PC-9 (cell line): ENCODE measurements at regions not wholly inside any gene's neighbourhood (a gene's known extent, or its start where the extent isn't known, plus 50 kb on each side); places are given as distances from the start of the nearest gene placed in this dataset.

ENCODE experiments used
- BruUV-seq: library from RNA; stranded (reverse); fragments of 400-500 nt; replicated peaks from 2 replicates; lab custom pipeline; 2021; lab: Mats Ljungman, UMichigan
- CTCF ChIA-PET: fragments of 300-600 bp; sonication (Branson Sonifier 250); formaldehyde crosslinking; loops from one replicate; lab custom pipeline; 2022; ENCODE audit warnings: antibody characterized with exemption; lab: Charles Lee
- POLR2A ChIA-PET: fragments of 300-600 bp; sonication (Branson Sonifier 250); formaldehyde crosslinking; loops from one replicate; lab custom pipeline; 2022; ENCODE audit warnings: antibody characterized with exemption; ENCODE audit not compliant: unreplicated experiment; lab: Charles Lee
- DNase-seq, 2 experiments: peaks; one replicate each; pipeline versions ENCODE4 v3.0.0 to v3.0.0-alpha.2; 2015 to 2022; ENCODE audit warnings: mixed read lengths in 1 of 2
- H2AFZ ChIP-seq: fragments of 200-600 bp; sonication (generic); 2 replicates; pipeline ENCODE4 v1.8.1; 2017; ENCODE audit warnings: antibody characterized with exemption
- H3F3A ChIP-seq: fragments of 200-600 bp; sonication (generic); 2 replicates; pipeline ENCODE4 v1.8.1; 2017; ENCODE audit warnings: antibody characterized with exemption, mild to moderate bottlenecking, low read depth; ENCODE audit not compliant: insufficient read depth
- H3K27ac ChIP-seq: fragments of 200-600 bp; sonication (generic); 2 replicates; pipeline ENCODE4 v1.6.1; 2016; ENCODE audit warnings: mixed run types
- H3K27me3 ChIP-seq: fragments of 200-600 bp; sonication (generic); 2 replicates; pipeline ENCODE4 v1.6.1; 2016; ENCODE audit warnings: low read depth, mixed run types; ENCODE audit not compliant: insufficient read depth
- H3K36me3 ChIP-seq: fragments of 200-600 bp; sonication (generic); 2 replicates; pipeline ENCODE4 v1.6.1; 2016; ENCODE audit warnings: low read depth, mixed run types
- H3K4me1 ChIP-seq: fragments of 200-600 bp; sonication (generic); replicated peaks from 2 replicates; pipeline ENCODE4 v1.6.1; 2016; ENCODE audit warnings: mixed run types; ENCODE audit not compliant: insufficient read depth
- H3K4me2 ChIP-seq: fragments of 200-600 bp; sonication (generic); 2 replicates; pipeline ENCODE4 v1.6.1; 2017; ENCODE audit warnings: mixed run types
- H3K4me3 ChIP-seq: fragments of 200-600 bp; sonication (generic); 2 replicates; pipeline ENCODE4 v1.6.1; 2016; ENCODE audit warnings: mixed run types
- H3K79me2 ChIP-seq: fragments of 200-600 bp; sonication (generic); 2 replicates; pipeline ENCODE4 v1.6.1; 2017; ENCODE audit warnings: low read depth, mixed run types
- H3K9me2 ChIP-seq: fragments of 200-600 bp; sonication (generic); 2 replicates; pipeline ENCODE4 v1.8.1; 2017; ENCODE audit warnings: mild to moderate bottlenecking; ENCODE audit not compliant: insufficient read depth
- H3K9me3 ChIP-seq: fragments of 200-600 bp; sonication (generic); 2 replicates; pipeline ENCODE4 v1.8.1; 2016; ENCODE audit warnings: low read depth; ENCODE audit not compliant: insufficient read depth
- H4K20me1 ChIP-seq: fragments of 200-600 bp; sonication (generic); 2 replicates; pipeline ENCODE4 v1.8.1; 2017; ENCODE audit not compliant: insufficient read depth
- EZH2 ChIP-seq: fragments of 200-600 bp; sonication (generic); IDR thresholded peaks from 2 replicates; pipeline ENCODE4 v1.8.0; 2017; ENCODE audit warnings: antibody characterized with exemption, low read depth
- intact Hi-C: fragments of 100-400 bp; cut with micrococcal nuclease; formaldehyde crosslinking; loops from one replicate; pipeline ENCODE4 v1.10.0; 2022; ENCODE audit not compliant: unreplicated experiment
- TF ChIP-seq, protein P1 (sequence below): fragments of 200-600 bp; sonication (generic); conservative IDR thresholded peaks from 2 replicates; pipeline ENCODE4 v1.6.1; 2017; ENCODE audit warnings: mixed run types, antibody characterized with exemption, mild to moderate bottlenecking, moderate library complexity

DNA sequence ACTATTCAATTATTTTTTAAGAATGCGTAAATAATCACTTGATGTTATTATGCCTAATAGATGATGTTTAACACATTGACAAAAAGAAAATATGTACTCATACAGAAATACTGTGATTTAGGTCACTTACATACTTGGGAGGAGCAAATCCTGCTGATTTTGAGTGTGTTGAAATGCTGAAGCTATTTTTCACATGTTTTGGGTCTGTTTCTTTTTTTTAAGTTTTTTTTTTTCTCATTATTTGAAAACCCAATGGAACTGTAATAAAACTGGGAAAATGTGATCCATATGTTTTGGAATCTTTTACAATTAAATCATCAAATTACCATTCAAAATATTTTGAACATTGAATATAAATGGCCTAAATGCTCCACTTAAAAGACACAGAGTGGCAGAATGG is 366.2 kb upstream of the ADAMTS5 start:
- ChIA-PET CTCF (no interaction called here), POLR2A (no interaction called here)
- no peaks in the 10 kb centered on the region for H3F3A ChIP-seq
- no peak overlapping the region for H2AFZ ChIP-seq
- DNase-seq = no peak
- no peaks in the 10 kb centered on the region for H4K20me1 ChIP-seq
- no TSS peak for BruUV-seq
- TF ChIP-seq, protein P1, sequence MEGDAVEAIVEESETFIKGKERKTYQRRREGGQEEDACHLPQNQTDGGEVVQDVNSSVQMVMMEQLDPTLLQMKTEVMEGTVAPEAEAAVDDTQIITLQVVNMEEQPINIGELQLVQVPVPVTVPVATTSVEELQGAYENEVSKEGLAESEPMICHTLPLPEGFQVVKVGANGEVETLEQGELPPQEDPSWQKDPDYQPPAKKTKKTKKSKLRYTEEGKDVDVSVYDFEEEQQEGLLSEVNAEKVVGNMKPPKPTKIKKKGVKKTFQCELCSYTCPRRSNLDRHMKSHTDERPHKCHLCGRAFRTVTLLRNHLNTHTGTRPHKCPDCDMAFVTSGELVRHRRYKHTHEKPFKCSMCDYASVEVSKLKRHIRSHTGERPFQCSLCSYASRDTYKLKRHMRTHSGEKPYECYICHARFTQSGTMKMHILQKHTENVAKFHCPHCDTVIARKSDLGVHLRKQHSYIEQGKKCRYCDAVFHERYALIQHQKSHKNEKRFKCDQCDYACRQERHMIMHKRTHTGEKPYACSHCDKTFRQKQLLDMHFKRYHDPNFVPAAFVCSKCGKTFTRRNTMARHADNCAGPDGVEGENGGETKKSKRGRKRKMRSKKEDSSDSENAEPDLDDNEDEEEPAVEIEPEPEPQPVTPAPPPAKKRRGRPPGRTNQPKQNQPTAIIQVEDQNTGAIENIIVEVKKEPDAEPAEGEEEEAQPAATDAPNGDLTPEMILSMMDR = no peak
- no peak for TF ChIP-seq EZH2
- H3K79me2 ChIP-seq = no peaks in the 10 kb centered on the region
- no peaks in the 10 kb centered on the region; the same call in 1 of the 2 replicates for H3K9me2 ChIP-seq
- no peak overlapping the region for H3K4me2 ChIP-seq
- H3K9me3 ChIP-seq = no peaks in the 10 kb centered on the region
- H3K4me3 ChIP-seq = no peak overlapping the region
- intact Hi-C loops = no loop called here
- no peak overlapping the region for H3K27ac ChIP-seq
- H3K27me3 ChIP-seq = no peaks in the 10 kb centered on the region
- no peaks in the 10 kb centered on the region for H3K4me1 ChIP-seq
- no peaks in the 10 kb centered on the region for H3K36me3 ChIP-seq

DNA sequence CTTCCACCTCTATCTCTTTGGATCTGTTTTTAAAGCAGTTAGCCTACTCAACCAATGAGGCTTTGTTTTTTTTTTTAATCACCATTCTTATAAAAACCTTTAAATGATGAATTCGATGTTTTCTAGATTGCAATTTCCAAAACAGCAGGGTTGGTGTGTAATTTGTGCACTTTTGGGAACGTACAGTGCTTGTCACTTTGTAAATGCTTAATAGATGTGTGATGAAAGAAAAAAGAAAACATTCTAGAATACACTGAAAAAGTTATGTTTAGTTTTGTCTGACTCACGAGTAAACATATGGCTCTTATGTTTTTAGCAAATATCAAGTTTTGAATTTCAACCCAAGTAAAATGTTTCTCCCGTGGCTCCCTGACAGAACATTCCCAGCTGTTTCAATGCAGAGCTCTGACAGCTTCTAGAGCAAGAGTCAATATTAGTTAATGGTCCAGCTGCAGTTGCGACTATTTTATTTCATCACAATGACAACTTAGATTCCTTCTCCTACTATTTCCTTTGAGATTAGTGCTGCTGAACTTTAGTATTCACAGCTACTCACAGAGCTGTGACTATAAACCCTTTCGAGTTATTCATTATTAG is 362.5 kb upstream of the ADAMTS5 start:
- H3K4me2 ChIP-seq = peak overlapping the region; percentile 60
- no peak overlapping the region for H3K27ac ChIP-seq
- no peak overlapping the region for H2AFZ ChIP-seq
- no peaks in the 10 kb centered on the region for H3K79me2 ChIP-seq
- no peaks in the 10 kb centered on the region for H3K9me3 ChIP-seq
- CTCF ChIA-PET = no interaction called here
- H3F3A ChIP-seq = no peaks in the 10 kb centered on the region
- no peak for DNase-seq
- H3K4me3 ChIP-seq = peak overlapping the region; percentile 17; the same call in 1 of the 2 replicates
- intact Hi-C loops = no loop called here
- H3K4me1 ChIP-seq = no peaks in the 10 kb centered on the region
- H3K27me3 ChIP-seq = no peaks in the 10 kb centered on the region
- no peaks in the 10 kb centered on the region for H3K9me2 ChIP-seq
- H3K36me3 ChIP-seq = no peaks in the 10 kb centered on the region
- BruUV-seq = no TSS peak
- POLR2A ChIA-PET = no interaction called here
- no peak for TF ChIP-seq EZH2
- TF ChIP-seq, protein P1 = no peak
- H4K20me1 ChIP-seq = no peaks in the 10 kb centered on the region

DNA sequence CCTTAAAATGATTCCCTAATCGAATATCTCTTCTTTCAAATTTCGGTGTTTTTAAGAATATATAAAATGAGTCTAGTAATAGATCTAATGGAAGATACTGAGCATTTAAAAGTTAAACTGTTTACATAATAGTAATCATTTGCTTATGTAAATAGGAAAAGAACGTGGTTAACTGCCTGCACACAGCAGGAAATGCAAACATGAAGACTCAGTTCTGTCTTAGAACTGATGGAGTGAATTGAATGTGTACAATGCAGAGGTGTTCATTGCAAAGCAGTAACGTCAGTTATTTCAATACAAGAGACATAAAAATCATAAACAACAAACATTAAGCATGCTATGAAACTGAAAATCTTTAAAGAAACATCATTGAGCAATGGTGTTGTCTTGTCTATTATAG is 359.4 kb upstream of the ADAMTS5 start:
- ChIA-PET CTCF (no interaction called here), POLR2A (no interaction called here)
- no peak overlapping the region for H3K4me3 ChIP-seq
- H3K27me3 ChIP-seq = no peaks in the 10 kb centered on the region
- H3K9me2 ChIP-seq = no peaks in the 10 kb centered on the region
- no peaks in the 10 kb centered on the region for H3K36me3 ChIP-seq
- BruUV-seq = no TSS peak
- H3K27ac ChIP-seq = no peak overlapping the region
- H3K4me2 ChIP-seq = no peak overlapping the region
- DNase-seq = no peak
- H2AFZ ChIP-seq = no peak overlapping the region
- H3F3A ChIP-seq = no peaks in the 10 kb centered on the region
- intact Hi-C loops = no loop called here
- H4K20me1 ChIP-seq = no peaks in the 10 kb centered on the region
- TF ChIP-seq EZH2 = no peak
- TF ChIP-seq, protein P1 = no peak
- H3K79me2 ChIP-seq = no peaks in the 10 kb centered on the region
- no peaks in the 10 kb centered on the region for H3K9me3 ChIP-seq
- H3K4me1 ChIP-seq = no peaks in the 10 kb centered on the region
